Epithelial cell of esophagus (primary cell): ENCODE measurements at regions not wholly inside any gene's neighbourhood (a gene's known extent, or its start where the extent isn't known, plus 50 kb on each side); places are given as distances from the start of the nearest gene placed in this dataset.
A peak's percentile ranks its signal among the peaks of the same experiment; 100 is the strongest.

Experiments
- DNase-seq: peaks from one replicate; pipeline ENCODE4 v3.0.0; 2010; ENCODE audit warnings: low read depth
- H3K4me3 ChIP-seq: 2 replicates; pipeline ENCODE4 v1.5.1; 2011; ENCODE audit warnings: mild to moderate bottlenecking, low read length, control low read depth
- CTCF ChIP-seq: IDR thresholded peaks from 2 replicates; pipeline ENCODE4 v1.5.1; 2011; ENCODE audit warnings: low read depth, mild to moderate bottlenecking, low read length, control low read depth, inconsistent platforms; ENCODE audit not compliant: insufficient read depth; ENCODE audit errors: missing control alignments

- H3K4me3 ChIP-seq, result no peak overlapping the region
- DNase-seq, result no peak
- TF ChIP-seq CTCF, result no peak
Measured at GRCh38 chr16:55380485-55380884, 56.5 kb downstream of the IRX6 start.

- TF ChIP-seq CTCF, result no peak
- no peak for DNase-seq
- H3K4me3 ChIP-seq, result no peak overlapping the region
Measured at GRCh38 chr16:55384288-55385247, 60.6 kb downstream of the IRX6 start.

GRCh38 chr16:55385359-55385758 lies 61.4 kb downstream of the IRX6 start:
- DNase-seq, result no peak
- no peak for TF ChIP-seq CTCF
- no peak overlapping the region for H3K4me3 ChIP-seq

- H3K4me3 ChIP-seq, result no peak overlapping the region
- peak; percentile 71 for DNase-seq
- TF ChIP-seq CTCF, result no peak
Measured at GRCh38 chr16:55386534-55387296, 62.7 kb downstream of the IRX6 start.

- DNase-seq, result no peak
- H3K4me3 ChIP-seq, result no peak overlapping the region
- no peak for TF ChIP-seq CTCF
Measured at GRCh38 chr16:55388131-55388862, 64.3 kb downstream of the IRX6 start.

GRCh38 chr16:55389426-55390073 lies 65.5 kb downstream of the IRX6 start:
- TF ChIP-seq CTCF, result no peak
- DNase-seq, result peak; percentile 25

More at GRCh38 chr16:55389426-55390073, 65.5 kb downstream of the IRX6 start:
- H3K4me3 ChIP-seq, result no peak overlapping the region
